ENCODE measurements at regions not wholly inside any gene's neighbourhood (a gene's known extent, or its start where the extent isn't known, plus 50 kb on each side); places are given as distances from the start of the nearest gene placed in this dataset.

- TF ChIP-seq, protein P1, sequence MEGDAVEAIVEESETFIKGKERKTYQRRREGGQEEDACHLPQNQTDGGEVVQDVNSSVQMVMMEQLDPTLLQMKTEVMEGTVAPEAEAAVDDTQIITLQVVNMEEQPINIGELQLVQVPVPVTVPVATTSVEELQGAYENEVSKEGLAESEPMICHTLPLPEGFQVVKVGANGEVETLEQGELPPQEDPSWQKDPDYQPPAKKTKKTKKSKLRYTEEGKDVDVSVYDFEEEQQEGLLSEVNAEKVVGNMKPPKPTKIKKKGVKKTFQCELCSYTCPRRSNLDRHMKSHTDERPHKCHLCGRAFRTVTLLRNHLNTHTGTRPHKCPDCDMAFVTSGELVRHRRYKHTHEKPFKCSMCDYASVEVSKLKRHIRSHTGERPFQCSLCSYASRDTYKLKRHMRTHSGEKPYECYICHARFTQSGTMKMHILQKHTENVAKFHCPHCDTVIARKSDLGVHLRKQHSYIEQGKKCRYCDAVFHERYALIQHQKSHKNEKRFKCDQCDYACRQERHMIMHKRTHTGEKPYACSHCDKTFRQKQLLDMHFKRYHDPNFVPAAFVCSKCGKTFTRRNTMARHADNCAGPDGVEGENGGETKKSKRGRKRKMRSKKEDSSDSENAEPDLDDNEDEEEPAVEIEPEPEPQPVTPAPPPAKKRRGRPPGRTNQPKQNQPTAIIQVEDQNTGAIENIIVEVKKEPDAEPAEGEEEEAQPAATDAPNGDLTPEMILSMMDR (conservative IDR thresholded peaks at IDR 0.05 in 1 of 2, IDR thresholded peaks at IDR 0.05 in 1 of 2; ENCODE audit: extremely low read depth in 1 of 2, insufficient read depth in 1 of 2, low read depth in 1 of 2, low read length in 2 of 2): no peak
- no peak for TF ChIP-seq EZH2 (IDR thresholded peaks at IDR 0.05; ENCODE audit: borderline replicate concordance, low read length)
Observed at GRCh38 chr5:117094114-117094815, 519.6 kb upstream of the SEMA6A start.

Data from mammary epithelial cell (primary cell).